K562 (cell line): ENCODE measurements at regions not wholly inside any gene's neighbourhood (a gene's known extent, or its start where the extent isn't known, plus 50 kb on each side); places are given as distances from the start of the nearest gene placed in this dataset.

Experiments
- ATAC-seq: fragments of 200-7000 bp; cut with Tn5 transposase; 3 replicates; pipeline ENCODE4 v1.9.1; 2020; ENCODE audit warnings: moderate library complexity
- BruUV-seq: library from RNA; stranded (reverse); fragments of 400-500 nt; replicated peaks from 2 replicates; lab custom pipeline; 2021; lab: Mats Ljungman, UMichigan
- CTCF ChIA-PET: fragments of 300-600 bp; formaldehyde crosslinking; extraction: SDS; loops from one replicate; lab custom pipeline; 2021; ENCODE audit warnings: low intra/inter-chr PET ratio; lab: Yijun Ruan, JAX
- POLR2A ChIA-PET: fragments of 300-600, 350-650 bp; sonication (Branson Sonifier 250); formaldehyde crosslinking; extraction: SDS; loops from one replicate; lab custom pipeline; 2021; ENCODE audit warnings: antibody characterized with exemption, inconsistent platforms; lab: Yijun Ruan, JAX
- DNase-seq, 4 experiments: peaks; one replicate each; pipeline versions ENCODE4 v3.0.0 to v3.0.0-alpha.2; 2011 to 2018; ENCODE audit warnings: low spot score in 3 of 4, mixed read lengths in 3 of 4; ENCODE audit errors: extremely low read depth in 1 of 4
- FAIRE-seq: peaks from 2 replicates; lab custom pipeline; 2011; peaks lifted over from hg19 to GRCh38; lab: Jason Lieb, UNC
- H2AFZ ChIP-seq: 2 replicates; pipeline ENCODE4 v1.6.0; 2011; ENCODE audit warnings: low read depth, low read length, control low read depth, inconsistent platforms
- H3K27ac ChIP-seq: fragments of 200-600 bp; 3 replicates; pipeline ENCODE4 v1.8.0; 2011; ENCODE audit warnings: low read depth, mild to moderate bottlenecking, control low read depth, inconsistent platforms, low read length, moderate library complexity, mixed read lengths; ENCODE audit errors: extremely low read depth
- H3K27me3 ChIP-seq, 2 experiments: fragments of 300-600 bp in 1 of 2; 2 replicates in 1 of 2; 3 replicates in 1 of 2; pipeline versions ENCODE4 v1.6.0 to v1.8.0; 2011; ENCODE audit warnings: inconsistent platforms in 2 of 2, low read length in 2 of 2, mild to moderate bottlenecking in 1 of 2, mixed read lengths in 1 of 2, moderate library complexity in 1 of 2; ENCODE audit not compliant: control insufficient read depth in 2 of 2, insufficient read depth in 2 of 2
- H3K36me3 ChIP-seq: fragments of 300-600 bp; 3 replicates; pipeline ENCODE4 v1.8.0; 2011; ENCODE audit warnings: mild to moderate bottlenecking, low read length, inconsistent platforms; ENCODE audit not compliant: control insufficient read depth, insufficient read depth
- H3K4me1 ChIP-seq, 2 experiments: fragments of 200-600 bp in 1 of 2; replicated peaks in 1 of 2; 2 replicates in 1 of 2; 3 replicates in 1 of 2; pipeline versions ENCODE4 v1.5.1 to v1.8.0; 2011; ENCODE audit warnings: inconsistent platforms in 2 of 2, low read length in 2 of 2, mild to moderate bottlenecking in 1 of 2, mixed read lengths in 1 of 2, moderate library complexity in 1 of 2; ENCODE audit not compliant: control insufficient read depth in 2 of 2, insufficient read depth in 2 of 2
- H3K4me2 ChIP-seq: 2 replicates; pipeline ENCODE4 v1.6.1; 2011; ENCODE audit warnings: low read length, control low read depth, inconsistent platforms, mixed read lengths; ENCODE audit not compliant: insufficient read depth
- H3K4me3 ChIP-seq: fragments of 200-600 bp; sonication (generic), shearing (Covaris generic); 2 replicates; pipeline ENCODE4 v1.5.1; 2016; ENCODE audit warnings: control low read depth, inconsistent platforms
- H3K79me2 ChIP-seq: fragments of 200-600 bp; 3 replicates; pipeline ENCODE4 v1.8.0; 2011; ENCODE audit warnings: low read length, inconsistent platforms; ENCODE audit not compliant: control insufficient read depth, insufficient read depth
- H3K9ac ChIP-seq, 2 experiments: 2 replicates each; pipeline versions ENCODE4 v1.6.0 to v1.6.1; 2011; ENCODE audit warnings: low read depth in 2 of 2, low read length in 2 of 2, control low read depth in 1 of 2, inconsistent platforms in 1 of 2, mild to moderate bottlenecking in 1 of 2, mixed read lengths in 1 of 2; ENCODE audit not compliant: insufficient read depth in 1 of 2
- H3K9me1 ChIP-seq: one replicate; pipeline ENCODE4 v1.6.0; 2011; ENCODE audit warnings: inconsistent platforms, mild to moderate bottlenecking, low read length, moderate library complexity; ENCODE audit not compliant: control insufficient read depth, insufficient read depth
- H3K9me3 ChIP-seq: replicated peaks from 2 replicates; pipeline ENCODE4 v1.5.1; 2011; ENCODE audit warnings: low read depth, low read length, inconsistent platforms; ENCODE audit not compliant: control insufficient read depth, insufficient read depth
- H4K20me1 ChIP-seq: replicated peaks from 2 replicates; pipeline ENCODE4 v1.6.1; 2011; ENCODE audit warnings: low read length, inconsistent platforms, mixed read lengths; ENCODE audit not compliant: control insufficient read depth, insufficient read depth
- ATF6 ChIP-seq: sonication (generic); formaldehyde crosslinking; IDR thresholded peaks from 2 replicates; pipeline ENCODE4 v1.4.0; 2020; ENCODE audit warnings: mild to moderate bottlenecking, missing genetic modification reagents
- BCL6 ChIP-seq: fragments of 250-450 bp; sonication (Bioruptor Pico); IDR thresholded peaks from 2 replicates; pipeline ENCODE4 v1.4.0; 2020
- CHCHD3 ChIP-seq: fragments of 250-450 bp; sonication (Bioruptor Pico); IDR thresholded peaks from 2 replicates; pipeline ENCODE4 v2.1.2; 2022; ENCODE audit warnings: mild to moderate bottlenecking
- EP400 ChIP-seq: fragments of 450-650 bp; IDR thresholded peaks from 2 replicates; pipeline ENCODE4 v1.6.1; 2017; ENCODE audit warnings: antibody characterized with exemption, mild to moderate bottlenecking, moderate library complexity
- NKRF ChIP-seq: fragments of 450-650 bp; IDR thresholded peaks from 2 replicates; pipeline ENCODE4 v1.6.1; 2016; ENCODE audit warnings: borderline replicate concordance
- POLR2B ChIP-seq: fragments of 450-650 bp; IDR thresholded peaks from 2 replicates; pipeline ENCODE4 v1.6.1; 2018; ENCODE audit warnings: low read depth; ENCODE audit not compliant: partially characterized antibody
- TBL1XR1 ChIP-seq, 2 experiments: IDR thresholded peaks; 2 replicates each; pipeline ENCODE4 v1.6.1; 2012; ENCODE audit warnings: improper control_type of control experiment in 2 of 2, low read length in 2 of 2, mild to moderate bottlenecking in 1 of 2
- TEAD2 ChIP-seq: fragments of 450-650 bp; IDR thresholded peaks from 2 replicates; pipeline ENCODE4 v1.6.1; 2016; ENCODE audit warnings: missing genetic modification characterization, control low read depth, missing compliant biosample characterization
- ZBTB7A ChIP-seq: IDR thresholded peaks from 2 replicates; pipeline ENCODE4 v1.6.1; 2011; ENCODE audit warnings: low read depth, mild to moderate bottlenecking, low read length, moderate library complexity, borderline replicate concordance; ENCODE audit not compliant: control insufficient read depth
- ZFPM2 ChIP-seq: fragments of 250-450 bp; sonication (Bioruptor Pico); IDR thresholded peaks from 2 replicates; pipeline ENCODE4 v1.5.1; 2022; ENCODE audit warnings: mild to moderate bottlenecking
- ZNF407 ChIP-seq: fragments of 450-650 bp; IDR thresholded peaks from 2 replicates; pipeline ENCODE4 v1.6.1; 2016; ENCODE audit warnings: low read depth
- ZNF431 ChIP-seq: sonication (generic); formaldehyde crosslinking; IDR thresholded peaks from 2 replicates; pipeline ENCODE4 v1.8.0; 2022; ENCODE audit warnings: mild to moderate bottlenecking, missing genetic modification reagents
- ZNF586 ChIP-seq: fragments of 450-650 bp; formaldehyde crosslinking; conservative IDR thresholded peaks from 2 replicates; pipeline ENCODE4 v1.4.0; 2020; ENCODE audit warnings: mild to moderate bottlenecking, moderate library complexity
- in situ Hi-C: fragments of 300-500 bp; cut with MboI; formaldehyde crosslinking; loops from 4 replicates; pipeline ENCODE4 v1.15.0; 2018; ENCODE audit warnings: inconsistent platforms, mixed read lengths
- intact Hi-C: fragments of 100-400 bp; cut with micrococcal nuclease; formaldehyde crosslinking; loops from 2 replicates; pipeline ENCODE4 v1.14.2; 2022

- CTCF ChIA-PET, result no interaction called here
- TF ChIP-seq POLR2B (no peak), ZNF407 (no peak), ZNF586 (CRISPR knock-in tag) (no peak), CHCHD3 (CRISPR knock-in tag) (no peak), NKRF (no peak), ZFPM2 (CRISPR knock-in tag) (no peak), TBL1XR1 (IDR thresholded peaks at IDR 0.05; ENCODE audit: low read length in 2 of 2) (no peak), BCL6 (CRISPR knock-in tag) (no peak), EP400 (no peak), TEAD2 (tag) (no peak), ATF6 (no peak), ZBTB7A (no peak), ZNF431 (CRISPR knock-in tag) (no peak)
Observed at GRCh38 chr16:63175313-63175712, 1139.1 kb upstream of the CDH8 start.

More at GRCh38 chr16:63175313-63175712, 1139.1 kb upstream of the CDH8 start:
- no peak for ATAC-seq
- intact Hi-C loops, result no loop called here
- POLR2A ChIA-PET, result no interaction called here
- no peaks in the 10 kb centered on the region for H3K36me3 ChIP-seq
- H3K4me2 ChIP-seq, result no peak overlapping the region
- in situ Hi-C loops, result no loop called here
- no peaks in the 10 kb centered on the region for H4K20me1 ChIP-seq
- H3K27ac ChIP-seq, result no peak overlapping the region
- H3K27me3 ChIP-seq, result no peaks in the 10 kb centered on the region
- DNase-seq, result no peak
- no peak overlapping the region for H3K4me3 ChIP-seq
- no peak for FAIRE-seq
- no peaks in the 10 kb centered on the region for H3K9me1 ChIP-seq
- H3K4me1 ChIP-seq, result no peaks in the 10 kb centered on the region
- no peak overlapping the region for H3K9ac ChIP-seq
- no peak overlapping the region for H2AFZ ChIP-seq
- H3K9me3 ChIP-seq, result no peaks in the 10 kb centered on the region
- H3K79me2 ChIP-seq, result no peaks in the 10 kb centered on the region
- no TSS peak for BruUV-seq
